ENCODE measurements at regions not wholly inside any gene's neighbourhood (a gene's known extent, or its start where the extent isn't known, plus 50 kb on each side); places are given as distances from the start of the nearest gene placed in this dataset.
"Not testable (repeated sequence)": the region's sequence is repeated elsewhere in the genome, so short reads cannot be mapped to it uniquely, and the experiment has no call there.

- DNase-seq (ENCODE audit: low read depth in 2 of 2) = not testable (repeated sequence)
Observed at GRCh38 chr12:31162896-31163560, 89.4 kb downstream of the DDX11 start.

- DNase-seq (ENCODE audit: low read depth in 2 of 2) = not testable (repeated sequence)
Observed at GRCh38 chr12:31174293-31174692, 100.6 kb downstream of the DDX11 start.

GRCh38 chr12:31177514-31177913 is 103.9 kb downstream of the DDX11 start:
- DNase-seq (ENCODE audit: low read depth in 2 of 2) = not testable (repeated sequence)

- not testable (repeated sequence) for DNase-seq (ENCODE audit: low read depth in 2 of 2)
Observed at GRCh38 chr12:31178875-31179274, 105.2 kb downstream of the DDX11 start.

GRCh38 chr12:31179627-31180237 is 106.1 kb downstream of the DDX11 start:
- not testable (repeated sequence) for DNase-seq (ENCODE audit: low read depth in 2 of 2)

- not testable (repeated sequence) for DNase-seq (ENCODE audit: low read depth in 2 of 2)
Observed at GRCh38 chr12:31182571-31182970, 108.9 kb downstream of the DDX11 start.

GRCh38 chr12:31183107-31183506 is 109.4 kb downstream of the DDX11 start:
- DNase-seq (ENCODE audit: low read depth in 2 of 2) = not testable (repeated sequence)

GRCh38 chr12:31183899-31184298 is 110.2 kb downstream of the DDX11 start:
- DNase-seq (ENCODE audit: low read depth in 2 of 2) = not testable (repeated sequence)

- DNase-seq (ENCODE audit: low read depth in 2 of 2) = not testable (repeated sequence)
Observed at GRCh38 chr12:31184667-31185066, 111.0 kb downstream of the DDX11 start.

- DNase-seq (ENCODE audit: low read depth in 2 of 2) = not testable (repeated sequence)
Observed at GRCh38 chr12:31192689-31193088, 119.0 kb downstream of the DDX11 start.

GRCh38 chr12:31195620-31196019 is 122.0 kb downstream of the DDX11 start:
- DNase-seq (ENCODE audit: low read depth in 2 of 2) = not testable (repeated sequence)

GRCh38 chr12:31199476-31199875 is 125.8 kb downstream of the DDX11 start:
- not testable (repeated sequence) for DNase-seq (ENCODE audit: low read depth in 2 of 2)

- no peak for DNase-seq (ENCODE audit: low read depth in 2 of 2)
Observed at GRCh38 chr12:31201382-31201781, 124.6 kb downstream of the SINHCAF start.

- no peak for DNase-seq (ENCODE audit: low read depth in 2 of 2)
Observed at GRCh38 chr12:31203261-31203660, 122.7 kb downstream of the SINHCAF start.

- DNase-seq (ENCODE audit: low read depth in 2 of 2) = peak; percentile 61 to 69
Observed at GRCh38 chr12:31205054-31205453, 120.9 kb downstream of the SINHCAF start.

GRCh38 chr12:31206038-31206670 is 119.8 kb downstream of the SINHCAF start:
- peak; percentile 73 to 74 for DNase-seq (ENCODE audit: low read depth in 2 of 2)

- DNase-seq (ENCODE audit: low read depth in 2 of 2) = no peak
Observed at GRCh38 chr12:31207799-31208465, 118.0 kb downstream of the SINHCAF start.

- DNase-seq (ENCODE audit: low read depth in 2 of 2) = no peak
Observed at GRCh38 chr12:31210104-31210503, 115.8 kb downstream of the SINHCAF start.

GRCh38 chr12:31210541-31210940 is 115.4 kb downstream of the SINHCAF start:
- no peak for DNase-seq (ENCODE audit: low read depth in 2 of 2)

- DNase-seq (ENCODE audit: low read depth in 2 of 2) = no peak
Observed at GRCh38 chr12:31214626-31215517, 111.1 kb downstream of the SINHCAF start.

GRCh38 chr12:31215518-31216232 is 110.3 kb downstream of the SINHCAF start:
- DNase-seq (ENCODE audit: low read depth in 2 of 2) = no peak

Data from fibroblast of skin of left quadriceps (primary cell).